ENCODE measurements at regions not wholly inside any gene's neighbourhood (a gene's known extent, or its start where the extent isn't known, plus 50 kb on each side); places are given as distances from the start of the nearest gene placed in this dataset.

GRCh38 chr13:90401150-90401549 is 946.3 kb upstream of the MIR17HG start:
- no peak overlapping the region for H3K27ac ChIP-seq (ENCODE audit: extremely low read depth, low read depth, low read length)
- FAIRE-seq: no peak
- no peaks in the 10 kb centered on the region for H3K9me1 ChIP-seq (ENCODE audit: control insufficient read depth, insufficient read depth, low read length)
- no peak overlapping the region for H3K4me3 ChIP-seq
- H3K9ac ChIP-seq (ENCODE audit: insufficient read depth in 1 of 2, low read depth in 2 of 2, low read length in 2 of 2): no peak overlapping the region
- ChIA-PET CTCF (ENCODE audit: low intra/inter-chr PET ratio) (no interaction called here), POLR2A (interaction anchor here (0.6 kb wide), 1 partner anchor 11 kb away, joined by 3 read pairs; no protein-coding TSS in a partner anchor)
- DNase-seq (ENCODE audit: extremely low read depth in 1 of 4, low spot score in 3 of 4): no peak
- H3K9me3 ChIP-seq (replicated peaks; ENCODE audit: control insufficient read depth, insufficient read depth, low read depth, low read length): no peaks in the 10 kb centered on the region; the same call in 1 of the 2 replicates
- no TSS peak for BruUV-seq (replicated peaks)
- intact Hi-C loops (cut with micrococcal nuclease) (no loop called here), in situ Hi-C loops (cut with MboI) (no loop called here)
- H3K27me3 ChIP-seq (ENCODE audit: control insufficient read depth in 2 of 2, insufficient read depth in 2 of 2, low read length in 2 of 2): no peaks in the 10 kb centered on the region
- H3K79me2 ChIP-seq (ENCODE audit: control insufficient read depth, insufficient read depth, low read length): no peaks in the 10 kb centered on the region
- H3K4me2 ChIP-seq (ENCODE audit: insufficient read depth, low read length): no peak overlapping the region
- ATAC-seq: no peak
- no peaks in the 10 kb centered on the region for H3K4me1 ChIP-seq (replicated peaks in 1 of 2; ENCODE audit: control insufficient read depth in 2 of 2, insufficient read depth in 2 of 2, low read length in 2 of 2)
- peak in 1 of 2 experiments; percentile 62; a peak in 1 of 3 replicates for TF ChIP-seq CBX3 (IDR thresholded peaks at IDR 0.05; ENCODE audit: borderline replicate concordance in 1 of 2, low read length in 2 of 2)
- TF ChIP-seq BCL6 (CRISPR knock-in tag; IDR thresholded peaks at IDR 0.05): no peak
- no peak for TF ChIP-seq CXXC5 (CRISPR knock-in tag; IDR thresholded peaks at IDR 0.05)
- peak; percentile 73 for TF ChIP-seq TFE3 (CRISPR knock-in tag; IDR thresholded peaks at IDR 0.05)
- no peaks in the 10 kb centered on the region for H3K36me3 ChIP-seq (ENCODE audit: control insufficient read depth, insufficient read depth, low read length)
- H4K20me1 ChIP-seq (replicated peaks; ENCODE audit: control insufficient read depth, insufficient read depth, low read length): no peaks in the 10 kb centered on the region
- no peak overlapping the region for H2AFZ ChIP-seq (ENCODE audit: low read depth, low read length)

GRCh38 chr13:90402102-90402501 is 945.4 kb upstream of the MIR17HG start:
- DNase-seq (ENCODE audit: extremely low read depth in 1 of 4, low spot score in 3 of 4) (no peak), FAIRE-seq (no peak), ATAC-seq (no peak)
- Histone ChIP-seq H3K4me2 (ENCODE audit: insufficient read depth, low read length) (no peak overlapping the region), H2AFZ (ENCODE audit: low read depth, low read length) (no peak overlapping the region), H3K27me3 (ENCODE audit: control insufficient read depth in 2 of 2, insufficient read depth in 2 of 2, low read length in 2 of 2) (no peaks in the 10 kb centered on the region), H3K4me1 (replicated peaks in 1 of 2; ENCODE audit: control insufficient read depth in 2 of 2, insufficient read depth in 2 of 2, low read length in 2 of 2) (no peaks in the 10 kb centered on the region), H3K9me3 (replicated peaks; ENCODE audit: control insufficient read depth, insufficient read depth, low read depth, low read length) (no peaks in the 10 kb centered on the region; the same call in 1 of the 2 replicates), H3K9me1 (ENCODE audit: control insufficient read depth, insufficient read depth, low read length) (no peaks in the 10 kb centered on the region), H4K20me1 (replicated peaks; ENCODE audit: control insufficient read depth, insufficient read depth, low read length) (no peaks in the 10 kb centered on the region), H3K27ac (ENCODE audit: extremely low read depth, low read depth, low read length) (no peak overlapping the region), H3K36me3 (ENCODE audit: control insufficient read depth, insufficient read depth, low read length) (no peaks in the 10 kb centered on the region), H3K4me3 (no peak overlapping the region), H3K79me2 (ENCODE audit: control insufficient read depth, insufficient read depth, low read length) (no peaks in the 10 kb centered on the region), H3K9ac (ENCODE audit: insufficient read depth in 1 of 2, low read depth in 2 of 2, low read length in 2 of 2) (no peak overlapping the region)
- in situ Hi-C loops (cut with MboI): no loop called here
- TF ChIP-seq FOXJ2 (tag; IDR thresholded peaks at IDR 0.05): 0 out of 2 replicates have a peak, but pooled peaks have one; percentile 34
- 0 out of 2 replicates have a peak, but pooled peaks have one; percentile 65 for TF ChIP-seq TFAM (CRISPR knock-in tag; conservative IDR thresholded peaks at IDR 0.05)
- 0 out of 2 replicates have a peak, but pooled peaks have one; percentile 16 for TF ChIP-seq SLC30A9 (CRISPR knock-in tag; IDR thresholded peaks at IDR 0.05)
- no peak for TF ChIP-seq ZNF280B (CRISPR knock-in tag; IDR thresholded peaks at IDR 0.05)
- TF ChIP-seq U2AF2 (optimal IDR thresholded peaks at IDR 0.05; ENCODE audit: low read depth, low read length): peak; percentile 58
- ChIA-PET CTCF (ENCODE audit: low intra/inter-chr PET ratio) (no interaction called here), POLR2A (interaction anchor here (1.2 kb wide), 1 partner anchor 11 kb away, joined by 3 read pairs; no protein-coding TSS in a partner anchor)
- WGBS (ENCODE audit: insufficient coverage, low coverage, missing lambda C conversion rate): 2% methylated on average over 1 of the region's 1 CpG
- intact Hi-C loops (cut with micrococcal nuclease): no loop called here
- no TSS peak for BruUV-seq (replicated peaks)

All from K562 (cell line).